ENCODE measurements at regions not wholly inside any gene's neighbourhood (a gene's known extent, or its start where the extent isn't known, plus 50 kb on each side); places are given as distances from the start of the nearest gene placed in this dataset.

- TF ChIP-seq CTCF (IDR thresholded peaks at IDR 0.05; ENCODE audit: low read depth, low read length, missing control alignments): no peak
- no peak for DNase-seq (ENCODE audit: extremely low read depth, low read depth)
- H3K4me3 ChIP-seq (replicated peaks; ENCODE audit: low read depth, low read length): no peak overlapping the region
Observed at GRCh38 chr6:156659822-156660198, 117.4 kb upstream of the ARID1B start.

GRCh38 chr6:156658966-156659821 lies 118.0 kb upstream of the ARID1B start:
- no peak for DNase-seq (ENCODE audit: extremely low read depth, low read depth)
- no peak overlapping the region for H3K4me3 ChIP-seq (replicated peaks; ENCODE audit: low read depth, low read length)
- TF ChIP-seq CTCF (IDR thresholded peaks at IDR 0.05; ENCODE audit: low read depth, low read length, missing control alignments): no peak

GRCh38 chr6:156658186-156658965 lies 118.8 kb upstream of the ARID1B start:
- peak; percentile 11 for DNase-seq (ENCODE audit: extremely low read depth, low read depth)

GRCh38 chr6:156657296-156657695 lies 119.9 kb upstream of the ARID1B start:
- H3K4me3 ChIP-seq (replicated peaks; ENCODE audit: low read depth, low read length): no peak overlapping the region
- DNase-seq (ENCODE audit: extremely low read depth, low read depth): no peak
- TF ChIP-seq CTCF (IDR thresholded peaks at IDR 0.05; ENCODE audit: low read depth, low read length, missing control alignments): no peak

More at GRCh38 chr6:156658186-156658965, 118.8 kb upstream of the ARID1B start:
- no peak for TF ChIP-seq CTCF (IDR thresholded peaks at IDR 0.05; ENCODE audit: low read depth, low read length, missing control alignments)
- no peak overlapping the region for H3K4me3 ChIP-seq (replicated peaks; ENCODE audit: low read depth, low read length)

GRCh38 chr6:156654919-156655918 lies 122.0 kb upstream of the ARID1B start:
- H3K4me3 ChIP-seq (replicated peaks; ENCODE audit: low read depth, low read length): no peak overlapping the region
- no peak for TF ChIP-seq CTCF (IDR thresholded peaks at IDR 0.05; ENCODE audit: low read depth, low read length, missing control alignments)
- DNase-seq (ENCODE audit: extremely low read depth, low read depth): no peak

GRCh38 chr6:156652231-156652750 lies 124.9 kb upstream of the ARID1B start:
- no peak overlapping the region for H3K4me3 ChIP-seq (replicated peaks; ENCODE audit: low read depth, low read length)
- no peak for TF ChIP-seq CTCF (IDR thresholded peaks at IDR 0.05; ENCODE audit: low read depth, low read length, missing control alignments)
- no peak for DNase-seq (ENCODE audit: extremely low read depth, low read depth)
